Fibroblast of mammary gland (primary cell): ENCODE measurements at regions not wholly inside any gene's neighbourhood (a gene's known extent, or its start where the extent isn't known, plus 50 kb on each side); places are given as distances from the start of the nearest gene placed in this dataset.

ENCODE experiments used
- DNase-seq: peaks from one replicate; pipeline ENCODE4 v3.0.0-alpha.2; 2010; ENCODE audit warnings: low read depth
- H3K4me3 ChIP-seq: 2 replicates; pipeline ENCODE4 v1.5.1; 2011; ENCODE audit warnings: low read depth, mild to moderate bottlenecking, low read length, moderate library complexity; ENCODE audit not compliant: control insufficient read depth
- CTCF ChIP-seq: conservative IDR thresholded peaks from 2 replicates; pipeline ENCODE4 v1.5.1; 2011; ENCODE audit warnings: low read depth, low read length, inconsistent platforms; ENCODE audit not compliant: control insufficient read depth, insufficient read depth

DNA sequence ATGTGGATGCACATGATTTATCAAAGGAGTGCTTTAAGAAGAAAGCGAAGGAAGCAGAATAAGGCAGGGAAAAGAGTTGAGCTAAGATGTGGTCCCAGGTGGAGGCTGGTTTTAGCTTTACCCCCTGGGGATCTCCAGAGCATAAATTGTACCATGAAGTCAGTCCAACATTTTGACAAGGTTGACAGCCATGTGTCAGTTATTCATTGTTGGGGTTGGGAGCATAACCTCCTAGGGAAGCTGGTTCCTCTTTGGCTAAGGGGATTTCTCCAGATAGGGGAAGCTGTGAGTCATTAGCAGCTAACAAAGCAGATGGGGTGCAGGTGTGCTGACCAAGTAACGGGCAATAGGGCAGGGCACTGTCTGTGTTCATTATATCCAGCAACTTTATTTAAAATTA lies 123.7 kb upstream of the IGSF10 start:
- no peak overlapping the region for H3K4me3 ChIP-seq
- DNase-seq: peak; percentile 16
- no peak for TF ChIP-seq CTCF

GRCh38 chr3:151581035-151581434 lies 120.2 kb upstream of the IGSF10 start:
- no peak for TF ChIP-seq CTCF
- peak; percentile 46 for DNase-seq
- no peak overlapping the region for H3K4me3 ChIP-seq

DNA sequence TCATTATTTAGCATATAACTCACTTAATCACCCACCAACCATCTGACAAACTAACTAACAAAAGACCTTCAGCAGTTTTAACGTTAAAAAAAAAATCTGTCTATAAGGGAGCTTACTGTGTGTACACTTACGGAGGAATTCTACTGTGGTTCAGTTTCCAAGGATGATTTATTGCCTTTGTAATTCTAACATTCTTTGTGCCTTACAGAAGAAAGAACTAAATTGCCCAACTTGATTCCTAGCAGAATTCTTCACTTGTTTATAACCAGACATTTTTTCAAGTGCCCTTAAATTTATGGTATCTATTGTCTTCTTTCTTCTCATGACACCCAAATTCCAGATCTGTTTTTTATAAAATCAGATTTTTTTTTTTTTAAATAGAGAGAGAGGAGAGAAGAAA lies 119.7 kb upstream of the IGSF10 start:
- H3K4me3 ChIP-seq: no peak overlapping the region
- no peak for TF ChIP-seq CTCF
- DNase-seq: peak; percentile 89

DNA sequence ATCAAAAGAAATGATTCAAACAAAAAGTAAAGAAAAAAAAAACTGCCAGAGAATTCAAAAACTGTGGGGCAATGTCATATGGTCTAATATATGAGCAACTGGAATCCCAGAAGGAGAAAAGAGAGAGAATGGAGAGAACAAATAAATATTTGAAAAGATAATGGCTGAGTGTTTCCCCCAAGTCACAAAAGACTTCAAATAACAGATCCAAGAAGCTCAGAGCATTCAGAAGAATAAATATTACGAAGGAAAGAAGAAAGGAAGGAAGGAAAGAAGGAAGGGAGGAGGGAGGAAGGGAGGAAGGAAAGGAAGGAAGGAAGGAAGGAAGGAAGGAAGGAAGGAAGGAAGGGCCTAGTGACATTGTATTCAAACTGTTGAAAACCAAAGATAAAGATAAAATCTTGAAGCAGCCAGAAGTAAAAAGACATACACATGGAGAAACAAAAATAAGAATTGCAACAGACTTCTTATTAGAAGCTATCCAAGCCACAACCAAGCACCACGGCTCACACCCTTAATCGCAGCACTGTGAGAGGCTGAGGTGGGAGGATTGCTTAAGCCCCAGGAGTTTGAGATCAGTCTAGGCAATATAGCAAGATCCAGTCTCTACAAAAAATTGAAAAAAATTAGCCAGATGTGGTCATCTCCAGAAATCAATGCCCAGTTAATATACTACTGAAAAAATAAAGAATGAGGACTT lies 118.9 kb upstream of the IGSF10 start:
- no peak for TF ChIP-seq CTCF
- DNase-seq: peak; percentile 69
- H3K4me3 ChIP-seq: no peak overlapping the region

DNA sequence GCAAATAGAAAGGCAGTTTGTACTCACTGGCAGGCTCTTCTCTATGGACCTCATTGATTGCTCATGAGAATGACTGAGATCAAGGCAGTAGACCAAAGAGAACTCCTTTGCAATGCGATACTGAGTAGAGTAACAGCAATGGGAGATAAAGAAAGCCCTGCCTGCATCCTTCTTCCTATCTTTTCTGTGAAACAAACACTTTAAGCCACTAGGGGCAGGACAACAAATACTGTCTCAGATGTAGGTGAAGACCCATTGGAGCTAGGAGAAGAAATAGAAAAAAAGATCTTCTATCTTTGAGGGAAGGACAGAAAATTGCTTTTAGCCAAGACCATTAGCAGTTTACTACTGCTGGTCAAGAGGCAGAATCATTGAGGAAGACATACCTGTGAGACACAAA lies 117.6 kb upstream of the IGSF10 start:
- TF ChIP-seq CTCF: no peak
- no peak for DNase-seq
- no peak overlapping the region for H3K4me3 ChIP-seq

DNA sequence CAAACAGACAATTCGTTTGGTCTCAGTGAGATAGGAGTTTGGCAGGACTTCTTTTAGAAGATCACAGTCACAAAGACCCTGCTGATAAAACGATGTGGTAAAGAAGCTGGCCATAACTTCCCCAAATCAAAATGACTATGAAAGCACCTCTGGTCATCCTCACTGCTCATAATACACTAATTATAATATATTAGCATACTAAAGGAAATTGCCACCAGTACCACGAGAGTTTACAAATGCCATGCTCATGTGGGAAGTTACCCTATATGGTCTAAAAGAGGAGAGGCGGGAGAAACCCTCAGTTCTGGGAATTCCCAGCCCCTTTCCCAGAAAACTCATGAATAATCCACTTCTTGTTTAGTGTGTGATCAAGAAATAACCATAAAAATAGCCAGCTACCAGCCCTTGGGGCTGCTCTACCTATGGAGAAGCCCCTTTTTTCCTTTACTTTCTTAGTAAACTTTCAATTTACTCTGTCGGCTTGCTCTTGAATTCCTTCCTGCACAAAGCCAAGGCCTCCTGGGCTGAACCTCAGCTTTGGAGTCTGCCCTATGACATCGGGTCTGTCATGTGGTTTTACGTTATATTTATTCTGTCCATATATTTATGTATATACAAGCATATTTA lies 115.8 kb upstream of the IGSF10 start:
- H3K4me3 ChIP-seq: no peak overlapping the region
- TF ChIP-seq CTCF: no peak
- no peak for DNase-seq
